Stimulated activated CD4-positive, alpha-beta T cell treated with anti-CD3 and anti-CD28 coated beads, TNF-alpha, amount 100 ng/mL, for 48 hours (primary cell): ENCODE measurements at regions not wholly inside any gene's neighbourhood (a gene's known extent, or its start where the extent isn't known, plus 50 kb on each side); places are given as distances from the start of the nearest gene placed in this dataset.
"Not testable (repeated sequence)": the region's sequence is repeated elsewhere in the genome, so short reads cannot be mapped to it uniquely, and the experiment has no call there.

Experiments
- DNase-seq, 3 donors: peaks; one replicate each; pipeline ENCODE4 v3.0.0-alpha.2; 2020; ENCODE audit warnings: low read depth in 3 of 3

- DNase-seq = no peak
Measured at GRCh38 chr13:94902722-94903407, 190.5 kb upstream of the SOX21 start.

GRCh38 chr13:94901070-94901469 is 188.7 kb upstream of the SOX21 start:
- DNase-seq = no peak

DNA sequence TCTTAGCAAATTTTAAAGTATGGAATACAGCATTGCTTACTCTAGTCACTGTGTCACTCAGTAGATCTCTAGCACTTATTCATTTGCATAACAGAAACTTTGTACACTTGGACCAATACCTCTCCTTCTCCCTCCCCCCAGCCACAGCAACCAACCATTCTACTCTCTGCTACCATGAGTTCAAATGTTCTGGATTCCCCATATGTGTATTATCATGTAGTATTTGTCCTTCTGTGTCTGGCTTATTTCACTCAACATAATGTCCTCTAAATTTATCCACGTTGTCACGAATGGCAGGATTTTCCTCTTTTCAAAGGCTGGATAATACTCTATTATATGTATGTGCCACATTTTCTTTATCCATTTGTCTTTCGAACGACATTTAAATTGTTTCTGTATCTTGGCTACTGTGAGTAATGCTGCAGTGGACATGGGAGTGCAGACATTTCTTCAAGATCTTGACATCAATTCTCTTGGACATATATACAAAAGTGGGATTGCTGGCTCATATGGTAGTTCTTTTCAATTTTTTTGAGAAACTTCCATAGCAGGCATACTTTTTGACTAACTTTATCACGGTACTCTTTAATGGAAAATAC is 184.5 kb upstream of the SOX21 start:
- DNase-seq = no peak

GRCh38 chr13:94896238-94896637 is 183.9 kb upstream of the SOX21 start:
- DNase-seq = no peak

- DNase-seq = no peak
Measured at GRCh38 chr13:94886191-94886590, 173.8 kb upstream of the SOX21 start.

- no peak for DNase-seq
Measured at GRCh38 chr13:94880463-94880862, 168.1 kb upstream of the SOX21 start.

GRCh38 chr13:94878602-94879165 is 166.3 kb upstream of the SOX21 start:
- no peak for DNase-seq

- no peak for DNase-seq
Measured at GRCh38 chr13:94864474-94864873, 152.1 kb upstream of the SOX21 start.

- DNase-seq = no peak
Measured at GRCh38 chr13:94860981-94861407, 148.6 kb upstream of the SOX21 start.

GRCh38 chr13:94859811-94860210 is 147.5 kb upstream of the SOX21 start:
- no peak for DNase-seq

DNA sequence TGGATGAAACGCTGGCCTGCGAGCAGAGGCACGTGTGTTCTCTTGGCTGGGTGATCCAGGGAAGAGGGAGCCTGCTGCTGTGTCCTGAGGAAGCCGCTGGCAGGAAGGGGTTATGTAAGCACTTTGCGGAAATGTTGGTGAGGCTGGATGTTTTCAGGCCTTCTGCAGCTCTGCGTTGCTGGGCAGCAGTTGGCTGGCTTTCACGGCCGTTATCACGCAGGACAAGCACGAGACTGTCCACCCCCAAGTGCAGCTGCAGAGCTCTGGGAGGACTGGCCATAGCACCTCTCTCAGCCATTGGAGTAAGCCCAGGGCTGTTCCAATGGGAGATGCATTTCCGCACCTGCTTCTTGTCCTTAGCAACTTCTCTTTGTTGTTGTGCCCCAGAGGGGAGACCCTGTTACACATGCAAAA is 146.9 kb upstream of the SOX21 start:
- no peak for DNase-seq

- no peak for DNase-seq
Measured at GRCh38 chr13:94858856-94859255, 146.5 kb upstream of the SOX21 start.

GRCh38 chr13:94854688-94855087 is 142.3 kb upstream of the SOX21 start:
- no peak for DNase-seq

DNA sequence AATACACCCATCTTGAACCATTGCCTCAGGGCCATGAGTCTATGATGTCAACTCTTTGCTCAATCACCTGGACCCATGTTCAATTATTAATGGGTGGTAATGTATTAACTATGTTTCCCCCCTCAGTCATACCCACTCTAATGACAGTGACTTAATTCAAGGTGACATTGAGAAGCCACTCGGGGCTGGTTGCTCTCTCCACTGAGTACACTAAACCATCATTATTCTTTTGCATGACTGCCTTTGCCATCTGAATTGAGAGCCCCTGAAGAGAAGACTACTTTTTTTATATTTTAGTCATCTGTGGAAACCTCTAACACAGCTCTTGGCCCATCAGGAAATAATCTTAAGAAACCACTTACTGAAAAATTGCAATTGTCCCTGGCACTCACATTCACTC is 139.2 kb upstream of the SOX21 start:
- DNase-seq = no peak

DNA sequence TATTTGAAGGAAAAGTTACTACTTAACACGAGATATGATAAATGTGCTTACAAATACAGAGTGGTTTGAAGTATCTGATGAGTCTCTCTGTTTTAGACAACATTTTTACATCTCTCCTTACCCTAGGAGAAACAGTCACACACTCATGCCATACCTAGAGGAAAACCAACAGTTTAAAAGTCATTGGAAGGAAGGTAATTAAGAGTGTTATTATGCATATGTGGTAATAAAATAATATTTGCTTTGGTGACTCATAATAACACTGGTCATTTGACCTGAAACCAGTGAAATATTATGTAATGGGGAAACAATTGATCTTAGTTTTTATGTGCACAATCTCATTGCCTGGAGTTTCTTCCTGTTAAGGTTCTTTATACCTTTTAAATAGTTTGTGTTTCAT is 136.9 kb upstream of the SOX21 start:
- DNase-seq = no peak

DNA sequence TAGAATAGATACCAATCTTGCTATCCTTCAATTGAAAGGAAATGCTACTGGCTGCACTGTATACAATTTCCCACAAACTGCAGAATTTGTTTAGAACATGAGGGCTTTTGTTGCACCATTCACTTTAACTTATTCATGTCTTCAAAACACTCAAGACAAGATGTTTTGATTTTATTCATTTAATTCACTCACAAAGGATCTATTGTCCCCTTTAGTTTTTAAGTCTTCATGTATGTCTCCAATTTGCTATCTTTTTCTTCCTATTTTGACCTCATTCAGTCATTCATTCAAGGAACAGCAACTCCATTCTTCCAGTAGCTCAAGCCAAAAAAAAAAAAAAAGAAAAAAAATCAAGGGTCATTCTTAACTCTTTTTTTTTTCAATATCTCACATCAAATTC is 130.6 kb upstream of the SOX21 start:
- DNase-seq = no peak

GRCh38 chr13:94837056-94837455 is 124.7 kb upstream of the SOX21 start:
- not testable (repeated sequence) for DNase-seq

GRCh38 chr13:94829837-94830365 is 117.6 kb upstream of the SOX21 start:
- DNase-seq = no peak

DNA sequence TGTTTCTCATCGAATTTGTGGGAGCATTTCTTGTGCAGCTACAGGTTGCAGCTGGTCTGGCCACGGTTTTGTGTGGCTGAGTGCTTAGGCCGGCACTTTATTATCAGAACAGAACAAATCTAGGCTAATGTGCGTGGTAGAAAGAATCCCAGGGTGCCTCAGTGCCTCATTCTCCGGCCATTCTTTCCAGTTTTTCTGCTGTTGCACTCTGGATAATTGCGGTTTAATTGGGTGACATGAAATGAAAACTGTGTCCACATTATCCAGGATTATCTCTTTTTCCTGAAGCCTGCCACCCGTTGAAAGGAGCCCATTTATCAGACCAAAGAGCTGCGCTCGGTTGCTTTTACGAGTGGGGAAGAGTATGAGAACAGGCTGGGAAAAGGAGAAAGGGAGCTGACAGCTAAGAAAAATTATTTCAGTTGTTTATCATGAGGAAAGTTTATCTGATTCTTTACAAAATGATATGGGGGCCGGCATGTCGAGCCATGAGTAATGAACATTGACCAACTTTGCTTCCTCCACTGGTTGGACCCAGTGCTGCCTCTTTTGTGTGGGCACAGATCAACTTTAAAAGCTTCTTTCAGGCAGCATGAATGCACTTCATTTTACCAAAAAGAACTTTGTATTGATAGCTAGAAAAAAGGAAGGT is 117.0 kb upstream of the SOX21 start:
- no peak for DNase-seq

- DNase-seq = no peak
Measured at GRCh38 chr13:94827566-94827965, 115.2 kb upstream of the SOX21 start.

DNA sequence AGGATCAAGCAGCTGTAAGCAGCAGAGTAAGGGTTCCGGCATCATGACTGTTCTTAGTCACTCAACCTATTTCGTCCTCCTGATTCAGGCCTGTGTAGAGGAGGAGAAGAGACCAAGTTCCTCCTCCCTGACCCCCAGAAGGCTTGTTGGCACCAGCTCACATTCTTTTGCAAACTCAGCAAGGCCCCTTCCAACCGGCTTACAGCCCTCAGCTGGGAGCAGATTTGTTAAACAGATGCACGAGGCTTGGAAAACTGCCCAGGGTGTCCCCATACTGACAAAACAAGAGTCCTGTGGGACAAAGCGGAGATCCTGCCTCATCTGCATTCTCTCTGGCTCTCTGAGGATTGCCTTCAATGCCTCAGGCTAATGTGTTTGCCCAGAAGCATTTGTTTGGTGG is 113.2 kb upstream of the SOX21 start:
- DNase-seq = no peak

DNA sequence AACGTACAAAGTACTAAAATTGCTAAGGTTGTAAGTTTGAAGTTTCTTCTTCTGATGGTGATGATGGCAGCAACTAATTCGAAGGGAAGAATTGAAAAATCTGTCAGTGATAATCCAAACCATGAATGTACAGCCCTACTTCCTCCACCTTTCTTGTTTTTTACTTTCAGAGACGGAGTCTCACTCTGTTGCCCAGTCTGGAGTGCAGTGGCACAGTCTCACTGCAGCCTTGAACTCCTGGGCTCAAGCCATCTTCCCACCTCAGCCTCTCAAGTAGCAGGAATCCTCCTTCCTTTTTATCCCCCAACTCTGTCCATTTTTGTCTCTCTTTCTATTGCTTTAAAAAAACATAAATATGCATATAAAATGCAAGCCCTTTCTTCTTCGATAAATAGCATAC is 112.3 kb upstream of the SOX21 start:
- DNase-seq = no peak

GRCh38 chr13:94822356-94822755 is 110.0 kb upstream of the SOX21 start:
- no peak for DNase-seq
